ENCODE measurements at regions not wholly inside any gene's neighbourhood (a gene's known extent, or its start where the extent isn't known, plus 50 kb on each side); places are given as distances from the start of the nearest gene placed in this dataset.

DNA sequence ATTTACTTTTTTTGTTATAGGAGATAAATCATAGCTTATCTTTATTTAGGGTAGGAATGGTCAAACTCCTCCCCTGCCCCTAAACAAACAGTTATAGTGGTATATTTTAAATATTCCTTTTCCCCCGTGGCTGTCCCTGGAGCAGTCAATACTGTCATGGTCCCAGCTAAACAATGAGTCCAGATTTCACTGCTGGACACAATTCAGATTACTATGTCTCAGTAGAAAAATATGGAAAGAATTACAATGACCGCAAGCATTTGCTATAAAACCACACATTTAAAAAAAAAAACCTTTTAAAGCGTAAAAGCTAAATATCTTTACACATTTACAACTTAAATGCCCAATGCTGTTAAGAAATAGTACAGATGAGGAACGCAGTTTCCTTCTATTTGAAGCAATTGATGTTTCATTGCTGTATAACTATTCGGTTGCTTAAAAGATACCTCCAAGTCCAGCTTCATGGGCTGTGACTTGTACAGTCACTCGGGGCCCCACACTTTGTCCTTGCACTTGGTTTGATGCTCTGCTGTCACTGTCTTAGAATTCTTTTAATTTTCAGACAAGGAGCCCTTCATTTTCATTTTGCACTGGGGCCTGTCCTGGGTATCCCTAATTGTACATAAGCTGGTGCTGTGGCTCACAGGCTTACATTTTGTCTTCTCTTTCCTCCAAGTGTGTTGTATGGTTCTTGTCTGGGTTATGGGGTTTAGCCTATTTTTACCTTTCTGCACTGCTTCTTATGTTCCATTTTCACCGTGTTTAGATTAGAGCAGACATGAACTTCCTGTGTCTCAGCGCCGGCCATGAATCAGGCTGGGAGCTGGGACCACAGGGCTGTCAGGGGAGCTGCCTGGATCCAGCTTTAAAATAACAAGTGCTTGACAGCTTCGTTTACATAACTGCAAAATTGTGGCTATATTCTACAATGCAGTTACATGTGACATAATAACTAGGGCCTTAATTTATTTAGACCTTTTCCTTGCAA is 530.2 kb upstream of the FZD8 start:
- no peak overlapping the region for H3K18ac ChIP-seq (ENCODE audit: low read length)
- no peaks in the 10 kb centered on the region for H3K36me3 ChIP-seq (ENCODE audit: control insufficient read depth, insufficient read depth, low read length)
- DNase-seq: no peak
- H2BK120ac ChIP-seq (ENCODE audit: low read depth, low read length): peak overlapping the region; percentile 88
- WGBS (ENCODE audit: extremely low coverage, insufficient coverage, low lambda C conversion rate): 100% methylated on average over 1 of the region's 10 CpGs
- H3K79me2 ChIP-seq (ENCODE audit: control insufficient read depth, insufficient read depth, low read length): no peaks in the 10 kb centered on the region
- H3K4me3 ChIP-seq (ENCODE audit: low read length): no peak overlapping the region
- no peak overlapping the region for H4K8ac ChIP-seq (ENCODE audit: low read depth, low read length)
- H3K23ac ChIP-seq (ENCODE audit: low read length): no peak overlapping the region
- H3K27ac ChIP-seq (ENCODE audit: low read depth, low read length): no peak overlapping the region
- no peaks in the 10 kb centered on the region for H3K79me1 ChIP-seq (ENCODE audit: low read length)
- peak overlapping the region; percentile 2 for H3K56ac ChIP-seq (ENCODE audit: low read length)
- no peak overlapping the region for H2AK5ac ChIP-seq (ENCODE audit: low read length)
- H3K9ac ChIP-seq (ENCODE audit: low read length): no peak overlapping the region
- H2BK5ac ChIP-seq (ENCODE audit: low read length): no peak overlapping the region
- no peaks in the 10 kb centered on the region for H3K27me3 ChIP-seq (ENCODE audit: insufficient read depth, low read length, poor library complexity)
- H3K4me1 ChIP-seq (ENCODE audit: control insufficient read depth, low read depth, low read length): no peaks in the 10 kb centered on the region
- peak overlapping the region; percentile 98 for H2BK15ac ChIP-seq (replicated peaks; ENCODE audit: low read depth)
- no peak overlapping the region for H3K4me2 ChIP-seq (ENCODE audit: low read length)
- H4K5ac ChIP-seq (ENCODE audit: low read length): no peak overlapping the region
- peak overlapping the region; percentile 27 for H3K4ac ChIP-seq (ENCODE audit: low read depth, low read length)

DNA sequence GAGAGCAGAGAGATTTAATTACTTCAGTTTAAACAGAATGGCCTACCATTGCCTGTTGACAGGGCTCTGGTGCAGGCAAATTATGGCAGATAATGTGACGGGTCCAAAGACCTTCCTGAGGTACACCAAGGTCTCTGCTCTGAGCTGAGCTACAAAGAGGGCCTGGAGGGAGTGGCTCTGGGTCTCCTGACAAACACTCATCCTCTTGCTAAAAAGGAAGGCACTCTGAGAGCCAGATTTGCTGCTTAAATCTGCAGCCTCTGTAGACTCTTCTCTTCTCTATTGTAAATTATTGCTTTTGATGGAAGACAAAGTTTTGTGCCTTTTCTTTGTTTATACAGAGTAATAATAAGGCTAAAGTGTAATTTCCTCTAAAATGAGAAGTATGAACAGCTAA is 529.5 kb upstream of the FZD8 start:
- no peak overlapping the region for H2BK15ac ChIP-seq (replicated peaks; ENCODE audit: low read depth)
- no peak overlapping the region for H3K56ac ChIP-seq (ENCODE audit: low read length)
- no peaks in the 10 kb centered on the region for H3K36me3 ChIP-seq (ENCODE audit: control insufficient read depth, insufficient read depth, low read length)
- no peak overlapping the region for H3K9ac ChIP-seq (ENCODE audit: low read length)
- H2AK5ac ChIP-seq (ENCODE audit: low read length): no peak overlapping the region
- H3K23ac ChIP-seq (ENCODE audit: low read length): no peak overlapping the region
- no peaks in the 10 kb centered on the region for H3K27me3 ChIP-seq (ENCODE audit: insufficient read depth, low read length, poor library complexity)
- H3K18ac ChIP-seq (ENCODE audit: low read length): no peak overlapping the region
- no peak overlapping the region for H3K4me3 ChIP-seq (ENCODE audit: low read length)
- H4K5ac ChIP-seq (ENCODE audit: low read length): no peak overlapping the region
- no peak overlapping the region for H3K4me2 ChIP-seq (ENCODE audit: low read length)
- H3K4ac ChIP-seq (ENCODE audit: low read depth, low read length): peak overlapping the region; percentile 16
- no peak overlapping the region for H2BK5ac ChIP-seq (ENCODE audit: low read length)
- DNase-seq: peak; percentile 18
- no peak overlapping the region for H2BK120ac ChIP-seq (ENCODE audit: low read depth, low read length)
- no CpG with 5 or more reads among the region's 1 CpG for WGBS (ENCODE audit: extremely low coverage, insufficient coverage, low lambda C conversion rate)
- H4K8ac ChIP-seq (ENCODE audit: low read depth, low read length): no peak overlapping the region
- no peaks in the 10 kb centered on the region for H3K79me2 ChIP-seq (ENCODE audit: control insufficient read depth, insufficient read depth, low read length)
- H3K4me1 ChIP-seq (ENCODE audit: control insufficient read depth, low read depth, low read length): no peaks in the 10 kb centered on the region
- H3K79me1 ChIP-seq (ENCODE audit: low read length): no peaks in the 10 kb centered on the region
- H3K27ac ChIP-seq (ENCODE audit: low read depth, low read length): no peak overlapping the region

DNA sequence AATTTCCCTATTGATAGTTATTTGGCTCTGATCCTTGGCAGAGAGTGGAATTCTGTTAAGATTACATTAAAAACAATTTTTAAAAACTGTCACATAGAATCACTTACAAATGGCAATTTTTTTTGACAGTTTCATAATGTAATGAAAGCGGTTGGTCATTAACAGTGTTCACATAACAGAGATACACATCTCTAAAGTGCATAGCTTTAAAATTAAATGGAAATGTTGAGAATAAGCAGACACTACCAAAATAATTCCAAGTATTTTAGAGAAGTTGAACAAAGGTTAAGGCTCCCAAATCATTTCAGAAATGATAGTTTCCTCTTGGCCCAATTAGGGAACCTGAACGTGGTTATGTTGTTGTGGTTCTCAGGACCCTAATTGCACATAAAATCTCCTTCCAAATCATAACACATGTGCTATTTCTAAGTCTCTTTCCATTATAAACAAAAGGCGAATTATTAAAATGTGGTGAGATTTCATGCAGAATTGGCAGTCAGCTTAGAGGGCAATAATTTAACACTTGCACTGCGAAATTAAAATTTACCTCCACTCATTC is 528.9 kb upstream of the FZD8 start:
- no peak for DNase-seq
- Histone ChIP-seq H2BK5ac (ENCODE audit: low read length) (no peak overlapping the region), H3K4me1 (ENCODE audit: control insufficient read depth, low read depth, low read length) (no peaks in the 10 kb centered on the region), H3K18ac (ENCODE audit: low read length) (no peak overlapping the region), H3K79me1 (ENCODE audit: low read length) (no peaks in the 10 kb centered on the region), H2AK5ac (ENCODE audit: low read length) (no peak overlapping the region), H3K4me3 (ENCODE audit: low read length) (no peak overlapping the region), H2BK120ac (ENCODE audit: low read depth, low read length) (no peak overlapping the region), H3K79me2 (ENCODE audit: control insufficient read depth, insufficient read depth, low read length) (no peaks in the 10 kb centered on the region), H3K4me2 (ENCODE audit: low read length) (no peak overlapping the region), H3K27me3 (ENCODE audit: insufficient read depth, low read length, poor library complexity) (no peaks in the 10 kb centered on the region), H2BK15ac (replicated peaks; ENCODE audit: low read depth) (no peak overlapping the region), H3K9ac (ENCODE audit: low read length) (no peak overlapping the region), H3K27ac (ENCODE audit: low read depth, low read length) (no peak overlapping the region), H3K36me3 (ENCODE audit: control insufficient read depth, insufficient read depth, low read length) (no peaks in the 10 kb centered on the region), H3K56ac (ENCODE audit: low read length) (no peak overlapping the region), H3K4ac (ENCODE audit: low read depth, low read length) (no peak overlapping the region), H4K5ac (ENCODE audit: low read length) (no peak overlapping the region), H3K23ac (ENCODE audit: low read length) (no peak overlapping the region), H4K8ac (ENCODE audit: low read depth, low read length) (no peak overlapping the region)
- no CpG with 5 or more reads among the region's 4 CpGs for WGBS (ENCODE audit: extremely low coverage, insufficient coverage, low lambda C conversion rate)

DNA sequence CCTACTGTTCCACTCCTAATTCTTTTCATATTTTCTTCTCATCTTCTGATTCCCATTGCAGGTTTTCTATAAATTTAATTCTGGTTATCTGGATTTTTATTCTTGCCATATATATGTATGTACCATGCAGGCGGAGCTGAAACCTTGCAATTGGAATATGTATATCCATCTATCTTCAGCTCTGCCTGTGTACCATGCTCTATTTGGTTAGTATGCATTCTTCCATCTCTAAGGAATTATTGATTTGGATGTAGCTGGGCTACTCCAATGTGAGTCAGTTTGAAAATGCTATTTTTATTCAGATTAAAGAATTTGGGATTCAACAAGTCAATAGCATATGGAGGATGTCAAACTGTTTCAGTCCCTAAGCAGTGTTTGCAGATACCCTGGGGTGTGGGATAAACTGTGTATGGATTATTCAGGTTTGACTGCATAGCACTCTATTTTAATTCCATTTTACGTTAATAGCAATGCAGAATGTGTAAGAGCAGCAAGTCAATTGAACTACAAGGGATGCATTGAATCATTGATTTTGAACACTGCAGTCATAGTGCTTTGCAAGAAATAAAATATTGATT is 528.1 kb upstream of the FZD8 start:
- H2BK15ac ChIP-seq (replicated peaks; ENCODE audit: low read depth): no peak overlapping the region
- no peak overlapping the region for H2BK120ac ChIP-seq (ENCODE audit: low read depth, low read length)
- no peak overlapping the region for H2AK5ac ChIP-seq (ENCODE audit: low read length)
- H3K36me3 ChIP-seq (ENCODE audit: control insufficient read depth, insufficient read depth, low read length): no peaks in the 10 kb centered on the region
- no peaks in the 10 kb centered on the region for H3K79me1 ChIP-seq (ENCODE audit: low read length)
- whole genome bisulfite sequencing (ENCODE audit: extremely low coverage, insufficient coverage, low lambda C conversion rate): no CpG with 5 or more reads among the region's 2 CpGs
- H3K4me1 ChIP-seq (ENCODE audit: control insufficient read depth, low read depth, low read length): no peaks in the 10 kb centered on the region
- H3K4me2 ChIP-seq (ENCODE audit: low read length): no peak overlapping the region
- H3K56ac ChIP-seq (ENCODE audit: low read length): no peak overlapping the region
- H2BK5ac ChIP-seq (ENCODE audit: low read length): no peak overlapping the region
- H3K23ac ChIP-seq (ENCODE audit: low read length): no peak overlapping the region
- H4K5ac ChIP-seq (ENCODE audit: low read length): no peak overlapping the region
- no peak overlapping the region for H3K18ac ChIP-seq (ENCODE audit: low read length)
- H3K9ac ChIP-seq (ENCODE audit: low read length): no peak overlapping the region
- no peaks in the 10 kb centered on the region for H3K79me2 ChIP-seq (ENCODE audit: control insufficient read depth, insufficient read depth, low read length)
- no peak overlapping the region for H4K8ac ChIP-seq (ENCODE audit: low read depth, low read length)
- H3K27me3 ChIP-seq (ENCODE audit: insufficient read depth, low read length, poor library complexity): no peaks in the 10 kb centered on the region
- H3K4me3 ChIP-seq (ENCODE audit: low read length): no peak overlapping the region
- no peak for DNase-seq
- no peak overlapping the region for H3K4ac ChIP-seq (ENCODE audit: low read depth, low read length)
- no peak overlapping the region for H3K27ac ChIP-seq (ENCODE audit: low read depth, low read length)

DNA sequence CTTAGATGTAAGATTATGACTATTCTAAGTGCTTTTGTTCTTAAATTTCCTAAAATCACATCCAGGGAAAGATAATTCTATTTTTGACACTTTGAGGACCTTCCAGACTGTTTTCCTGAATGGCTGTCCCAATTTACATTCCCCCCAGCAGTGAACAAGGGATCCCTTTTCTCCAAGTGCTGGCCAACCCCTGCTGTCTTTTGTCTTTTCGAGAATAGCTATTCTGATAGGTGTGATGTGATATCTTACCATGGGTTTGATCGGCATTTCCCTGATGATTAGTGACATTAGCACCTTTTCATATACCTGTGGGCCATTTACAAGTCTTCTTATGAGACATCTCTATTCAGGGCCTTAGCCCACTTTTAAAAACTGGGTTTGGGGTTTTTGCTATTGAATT is 526.7 kb upstream of the FZD8 start:
- no peak overlapping the region for H3K4me2 ChIP-seq (ENCODE audit: low read length)

More for the DNA sequence above, 526.7 kb upstream of the FZD8 start:
- no peak overlapping the region for H4K8ac ChIP-seq (ENCODE audit: low read depth, low read length)
- no peaks in the 10 kb centered on the region for H3K4me1 ChIP-seq (ENCODE audit: control insufficient read depth, low read depth, low read length)
- no peak overlapping the region for H3K23ac ChIP-seq (ENCODE audit: low read length)
- H3K18ac ChIP-seq (ENCODE audit: low read length): no peak overlapping the region
- H2BK5ac ChIP-seq (ENCODE audit: low read length): no peak overlapping the region
- H3K27me3 ChIP-seq (ENCODE audit: insufficient read depth, low read length, poor library complexity): no peaks in the 10 kb centered on the region
- no peaks in the 10 kb centered on the region for H3K79me2 ChIP-seq (ENCODE audit: control insufficient read depth, insufficient read depth, low read length)
- H4K5ac ChIP-seq (ENCODE audit: low read length): no peak overlapping the region
- H3K36me3 ChIP-seq (ENCODE audit: control insufficient read depth, insufficient read depth, low read length): no peaks in the 10 kb centered on the region
- H3K27ac ChIP-seq (ENCODE audit: low read depth, low read length): no peak overlapping the region
- no peak overlapping the region for H3K56ac ChIP-seq (ENCODE audit: low read length)
- no peak overlapping the region for H2BK120ac ChIP-seq (ENCODE audit: low read depth, low read length)
- no peak overlapping the region for H3K4ac ChIP-seq (ENCODE audit: low read depth, low read length)
- H3K9ac ChIP-seq (ENCODE audit: low read length): no peak overlapping the region
- H3K4me3 ChIP-seq (ENCODE audit: low read length): no peak overlapping the region
- DNase-seq: peak; percentile 82
- H2AK5ac ChIP-seq (ENCODE audit: low read length): no peak overlapping the region
- no peaks in the 10 kb centered on the region for H3K79me1 ChIP-seq (ENCODE audit: low read length)
- H2BK15ac ChIP-seq (replicated peaks; ENCODE audit: low read depth): no peak overlapping the region
- no CpG with 5 or more reads among the region's 2 CpGs for WGBS (ENCODE audit: extremely low coverage, insufficient coverage, low lambda C conversion rate)
